EL (cell line): ENCODE measurements at regions not wholly inside any gene's neighbourhood (a gene's known extent, or its start where the extent isn't known, plus 50 kb on each side); places are given as distances from the start of the nearest gene placed in this dataset.
"Not testable (repeated sequence)": the region's sequence is repeated elsewhere in the genome, so short reads cannot be mapped to it uniquely, and the experiment has no call there.

Experiments
- DNase-seq: peaks from one replicate; pipeline ENCODE4 v3.0.0-alpha.2; 2016

- not testable (repeated sequence) for DNase-seq
Measured at GRCh38 chr2:91525587-91525986, 2834.1 kb downstream of the RPIA start.

- not testable (repeated sequence) for DNase-seq
Measured at GRCh38 chr2:91526083-91526482, 2834.6 kb downstream of the RPIA start.

- DNase-seq: not testable (repeated sequence)
Measured at GRCh38 chr2:91527056-91527455, 2835.6 kb downstream of the RPIA start.

GRCh38 chr2:91527491-91528031 lies 2836.1 kb downstream of the RPIA start:
- DNase-seq: not testable (repeated sequence)

- not testable (repeated sequence) for DNase-seq
Measured at GRCh38 chr2:91528361-91528760, 2836.9 kb downstream of the RPIA start.

- not testable (repeated sequence) for DNase-seq
Measured at GRCh38 chr2:91536109-91536508, 2844.6 kb downstream of the RPIA start.

GRCh38 chr2:91536549-91537263 lies 2845.2 kb downstream of the RPIA start:
- DNase-seq: not testable (repeated sequence)

- not testable (repeated sequence) for DNase-seq
Measured at GRCh38 chr2:91549316-91549715, 2857.8 kb downstream of the RPIA start.

GRCh38 chr2:91558234-91558633 lies 2866.8 kb downstream of the RPIA start:
- DNase-seq: not testable (repeated sequence)

- DNase-seq: not testable (repeated sequence)
Measured at GRCh38 chr2:91559269-91559668, 2867.8 kb downstream of the RPIA start.

- not testable (repeated sequence) for DNase-seq
Measured at GRCh38 chr2:91559886-91560614, 2868.6 kb downstream of the RPIA start.

GRCh38 chr2:91562184-91562583 lies 2870.7 kb downstream of the RPIA start:
- not testable (repeated sequence) for DNase-seq

- DNase-seq: not testable (repeated sequence)
Measured at GRCh38 chr2:91564700-91565099, 2873.2 kb downstream of the RPIA start.

- DNase-seq: not testable (repeated sequence)
Measured at GRCh38 chr2:91565689-91566430, 2874.4 kb downstream of the RPIA start.

GRCh38 chr2:91566611-91567010 lies 2875.1 kb downstream of the RPIA start:
- not testable (repeated sequence) for DNase-seq

GRCh38 chr2:91567546-91568335 lies 2876.3 kb downstream of the RPIA start:
- DNase-seq: not testable (repeated sequence)

GRCh38 chr2:91568391-91569338 lies 2877.2 kb downstream of the RPIA start:
- not testable (repeated sequence) for DNase-seq

GRCh38 chr2:91571239-91571923 lies 2879.9 kb downstream of the RPIA start:
- not testable (repeated sequence) for DNase-seq

- not testable (repeated sequence) for DNase-seq
Measured at GRCh38 chr2:91573018-91573417, 2881.5 kb downstream of the RPIA start.

- DNase-seq: not testable (repeated sequence)
Measured at GRCh38 chr2:91573755-91574154, 2882.3 kb downstream of the RPIA start.
